ENCODE measurements at regions not wholly inside any gene's neighbourhood (a gene's known extent, or its start where the extent isn't known, plus 50 kb on each side); places are given as distances from the start of the nearest gene placed in this dataset.

DNA sequence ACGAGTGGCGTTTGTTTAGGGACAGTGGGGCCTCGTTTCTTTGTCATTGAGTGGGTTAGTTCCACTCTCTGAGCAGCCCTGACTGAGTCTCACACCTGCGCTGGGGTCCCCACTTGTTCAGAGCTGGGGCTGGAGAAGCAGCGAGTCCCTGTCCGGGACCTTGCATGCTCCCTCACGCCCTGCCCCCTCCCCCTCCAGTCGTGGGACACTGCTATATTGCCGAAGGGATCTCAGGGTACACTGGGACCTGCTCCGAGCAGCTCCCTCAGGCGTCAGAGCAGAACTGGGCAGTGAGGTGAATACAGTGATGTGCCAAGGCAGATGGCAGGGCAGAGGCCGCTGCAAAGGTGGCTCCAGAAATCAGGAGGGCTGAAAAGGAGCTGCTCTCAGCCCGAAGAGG, 59.9 kb upstream of the KLF13 start:
- H3K9me3 Mint-ChIP-seq = no peaks in the 10 kb centered on the region
- peak overlapping the region; percentile 19 for H3K4me3 Mint-ChIP-seq
- H3K27me3 Mint-ChIP-seq = no peaks in the 10 kb centered on the region
- peak; percentile 17 for ATAC-seq
- H3K4me1 Mint-ChIP-seq = peaks cover 75% of the 10 kb centered on the region
- H3K36me3 Mint-ChIP-seq = no peaks in the 10 kb centered on the region
- H3K27ac Mint-ChIP-seq = peak overlapping the region; percentile 97

GRCh38 chr15:31267161-31268107, 59.2 kb upstream of the KLF13 start:
- no peaks in the 10 kb centered on the region for H3K27me3 Mint-ChIP-seq
- ATAC-seq = no peak
- no peak overlapping the region for H3K4me3 Mint-ChIP-seq
- H3K4me1 Mint-ChIP-seq = peaks cover 72% of the 10 kb centered on the region
- H3K27ac Mint-ChIP-seq = peak overlapping the region; percentile 97
- H3K9me3 Mint-ChIP-seq = no peaks in the 10 kb centered on the region
- H3K36me3 Mint-ChIP-seq = no peaks in the 10 kb centered on the region

GRCh38 chr15:31268108-31268501, 58.5 kb upstream of the KLF13 start:
- Mint-ChIP-seq H3K27ac (peak overlapping the region; percentile 97), H3K4me3 (no peak overlapping the region), H3K36me3 (no peaks in the 10 kb centered on the region), H3K9me3 (no peaks in the 10 kb centered on the region), H3K27me3 (no peaks in the 10 kb centered on the region), H3K4me1 (peaks cover 72% of the 10 kb centered on the region)
- ATAC-seq = no peak

DNA sequence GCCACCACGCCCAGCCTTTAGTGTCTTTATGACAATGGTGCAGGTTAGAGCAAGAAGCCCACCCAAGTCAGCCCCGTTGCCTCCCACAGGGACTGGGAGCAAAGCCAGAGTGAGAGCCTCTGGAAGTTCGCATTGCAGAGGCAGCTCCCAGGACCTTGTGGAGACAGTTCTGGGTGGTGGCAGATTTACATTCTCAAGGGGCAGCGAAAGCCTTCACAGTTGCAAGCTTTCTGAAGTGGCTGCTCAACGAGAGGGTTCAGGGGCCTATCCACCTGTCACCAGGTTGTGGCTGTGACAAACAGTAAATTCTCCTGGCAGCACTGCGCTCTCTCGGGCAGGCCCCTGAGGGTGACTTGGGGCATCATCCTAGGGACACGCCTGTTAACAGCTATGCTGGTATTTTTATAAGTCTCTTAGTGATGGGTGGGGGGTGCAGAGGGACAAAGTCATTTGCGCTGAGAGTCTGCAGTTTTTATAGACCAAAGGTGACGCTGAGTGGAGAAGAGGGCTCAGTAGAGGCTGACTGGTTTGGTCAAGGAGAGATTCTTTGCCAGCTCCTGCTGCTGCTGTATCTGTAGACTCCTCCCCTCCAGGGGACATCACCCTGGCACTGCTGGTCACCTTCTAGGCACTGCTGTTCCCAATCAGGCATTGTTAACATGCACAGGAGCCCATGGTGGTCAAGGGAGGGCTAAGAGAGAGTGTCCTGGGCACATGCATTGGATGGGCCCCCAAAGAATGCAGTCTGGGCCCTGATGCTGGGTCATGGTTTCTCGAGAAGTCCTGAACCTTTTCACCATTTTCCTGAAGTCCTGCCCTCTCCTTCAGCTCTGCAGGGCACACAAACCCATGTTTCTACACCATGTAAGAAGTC, 57.5 kb upstream of the KLF13 start:
- no peak for ATAC-seq
- peaks cover 71% of the 10 kb centered on the region for H3K4me1 Mint-ChIP-seq
- no peak overlapping the region for H3K4me3 Mint-ChIP-seq
- H3K27ac Mint-ChIP-seq = peak overlapping the region; percentile 41
- H3K27me3 Mint-ChIP-seq = no peaks in the 10 kb centered on the region
- H3K36me3 Mint-ChIP-seq = no peaks in the 10 kb centered on the region
- H3K9me3 Mint-ChIP-seq = no peaks in the 10 kb centered on the region

DNA sequence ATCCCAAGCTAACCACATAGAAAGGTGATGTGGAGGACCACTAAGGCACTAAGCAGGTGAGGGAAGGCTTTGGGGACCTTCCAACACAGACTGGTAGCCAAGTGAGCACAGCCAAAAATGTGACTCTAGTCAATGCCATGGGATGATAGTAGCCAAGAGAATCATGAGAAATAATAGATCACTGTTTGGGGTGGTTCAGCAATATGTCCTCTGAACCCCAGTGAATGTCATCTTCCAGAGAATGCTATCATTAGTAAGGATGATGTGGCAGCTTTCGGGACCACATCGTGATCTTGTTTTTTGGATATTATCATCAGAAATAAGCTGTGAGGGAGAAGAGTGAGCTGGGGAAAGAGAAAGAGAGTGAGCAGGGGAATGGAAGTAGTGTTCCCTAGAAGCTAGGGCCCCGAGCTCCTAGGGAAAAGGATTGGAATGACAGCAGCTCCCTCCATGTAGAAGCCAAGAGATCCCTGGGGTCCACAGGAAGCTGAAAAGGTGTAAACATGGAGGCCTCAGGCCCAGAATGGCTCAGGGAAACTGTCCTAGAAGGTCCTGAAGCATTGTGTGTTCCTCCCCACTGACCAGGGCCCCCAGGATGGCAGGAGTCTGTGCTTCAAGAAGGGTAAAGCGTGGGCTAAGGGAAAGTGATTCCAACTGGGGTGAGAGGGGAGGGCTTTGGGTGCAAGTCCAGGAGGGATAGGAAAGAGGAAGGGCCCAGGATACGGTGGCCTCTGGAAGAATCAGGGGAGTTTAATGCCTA, 56.6 kb upstream of the KLF13 start:
- peaks cover 68% of the 10 kb centered on the region for H3K4me1 Mint-ChIP-seq

GRCh38 chr15:31270767-31271166, 55.9 kb upstream of the KLF13 start:
- Mint-ChIP-seq H3K4me3 (no peak overlapping the region), H3K9me3 (no peaks in the 10 kb centered on the region), H3K27me3 (no peaks in the 10 kb centered on the region), H3K36me3 (no peaks in the 10 kb centered on the region), H3K4me1 (peaks cover 61% of the 10 kb centered on the region), H3K27ac (peak overlapping the region; percentile 41)
- no peak for ATAC-seq

More for the DNA sequence above, 56.6 kb upstream of the KLF13 start:
- no peak for ATAC-seq
- no peaks in the 10 kb centered on the region for H3K36me3 Mint-ChIP-seq
- H3K9me3 Mint-ChIP-seq = no peaks in the 10 kb centered on the region
- H3K27ac Mint-ChIP-seq = peak overlapping the region; percentile 41
- no peaks in the 10 kb centered on the region for H3K27me3 Mint-ChIP-seq
- H3K4me3 Mint-ChIP-seq = no peak overlapping the region

- no peak overlapping the region for H3K4me3 Mint-ChIP-seq
- no peak for ATAC-seq
- peaks cover 56% of the 10 kb centered on the region for H3K4me1 Mint-ChIP-seq
- no peaks in the 10 kb centered on the region for H3K9me3 Mint-ChIP-seq
- no peaks in the 10 kb centered on the region for H3K36me3 Mint-ChIP-seq
- H3K27me3 Mint-ChIP-seq = no peaks in the 10 kb centered on the region
- peak overlapping the region; percentile 84 for H3K27ac Mint-ChIP-seq
These were observed 55.4 kb upstream of the KLF13 start for GRCh38 chr15:31271224-31271635.

- Mint-ChIP-seq H3K4me1 (peaks cover 49% of the 10 kb centered on the region), H3K4me3 (no peak overlapping the region), H3K9me3 (no peaks in the 10 kb centered on the region), H3K27ac (peak overlapping the region; percentile 84), H3K36me3 (no peaks in the 10 kb centered on the region), H3K27me3 (no peaks in the 10 kb centered on the region)
- ATAC-seq = no peak
These were observed 54.7 kb upstream of the KLF13 start for GRCh38 chr15:31271711-31272557.

DNA sequence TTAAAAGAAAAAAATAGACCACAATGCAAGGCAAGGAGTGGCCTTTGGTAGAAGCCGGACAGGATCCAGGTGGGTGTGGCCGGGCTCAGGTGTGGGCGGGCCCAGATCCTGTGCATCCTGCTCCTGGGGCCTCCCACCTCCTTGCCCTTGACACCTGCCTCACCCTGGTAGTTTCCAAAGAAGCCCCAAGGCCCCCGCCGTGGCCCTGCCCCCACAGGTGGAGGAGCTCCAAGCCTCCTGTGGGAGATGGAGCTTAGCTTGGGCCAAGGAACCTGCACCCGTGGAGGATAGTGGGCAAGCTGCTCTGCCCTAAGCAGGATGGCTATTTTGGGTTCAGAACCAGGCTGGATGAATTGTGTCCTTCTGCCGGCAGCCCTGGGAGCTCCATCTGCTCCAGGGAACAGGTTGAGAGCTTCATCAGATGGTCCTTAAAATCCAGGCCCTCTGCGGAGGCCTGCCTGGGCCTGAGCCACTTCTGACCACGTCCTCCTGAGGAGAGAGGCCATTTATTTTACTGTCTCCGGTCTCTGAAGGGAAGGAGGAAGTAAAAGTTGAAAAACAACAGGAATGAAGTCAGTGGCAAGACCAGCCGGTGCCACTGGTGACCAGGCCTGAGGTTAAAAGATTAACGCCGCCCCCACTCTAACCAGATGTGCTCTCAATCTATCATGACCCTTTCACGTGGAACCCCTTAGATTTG, 53.9 kb upstream of the KLF13 start:
- no peak for ATAC-seq
- no peaks in the 10 kb centered on the region for H3K9me3 Mint-ChIP-seq
- no peak overlapping the region for H3K4me3 Mint-ChIP-seq
- H3K36me3 Mint-ChIP-seq = no peaks in the 10 kb centered on the region
- peaks cover 42% of the 10 kb centered on the region for H3K4me1 Mint-ChIP-seq
- H3K27ac Mint-ChIP-seq = peak overlapping the region; percentile 84
- H3K27me3 Mint-ChIP-seq = no peaks in the 10 kb centered on the region

DNA sequence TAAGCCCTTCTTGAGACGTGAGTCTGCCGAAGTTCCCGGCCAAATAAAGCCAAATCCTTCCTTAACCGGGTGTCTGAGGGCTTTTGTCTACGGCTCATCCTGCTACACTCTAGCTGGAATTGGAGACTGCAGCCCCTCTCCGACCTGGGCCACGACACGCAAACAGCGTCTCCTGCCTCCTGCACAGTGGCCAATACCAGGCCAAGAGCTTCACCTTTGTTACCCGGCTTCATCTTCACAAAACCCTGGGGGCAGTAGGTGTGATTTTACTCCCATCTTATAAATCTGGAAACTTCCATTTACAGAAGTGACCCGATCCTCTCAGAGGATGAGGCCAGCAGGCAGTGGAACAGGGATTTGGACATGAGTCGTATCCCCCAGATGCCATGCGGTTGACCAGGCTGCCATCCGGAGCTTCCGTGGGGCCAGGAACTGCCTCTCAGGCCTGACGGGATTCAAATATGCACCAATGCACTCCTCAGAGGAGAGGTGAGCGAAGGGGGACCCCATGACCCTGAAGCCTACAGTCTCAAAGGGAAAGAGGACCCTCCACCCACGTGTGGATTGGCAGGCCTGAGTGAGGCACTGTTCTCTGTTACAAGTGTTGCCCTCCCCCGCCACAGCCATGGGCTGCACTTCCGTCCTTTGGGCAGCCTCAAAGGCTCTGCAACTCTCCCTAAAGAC, 53.2 kb upstream of the KLF13 start:
- no peak for ATAC-seq
- no peak overlapping the region for H3K4me3 Mint-ChIP-seq
- no peaks in the 10 kb centered on the region for H3K36me3 Mint-ChIP-seq
- H3K27me3 Mint-ChIP-seq = no peaks in the 10 kb centered on the region
- H3K4me1 Mint-ChIP-seq = peaks cover 35% of the 10 kb centered on the region
- peak overlapping the region; percentile 84 for H3K27ac Mint-ChIP-seq
- no peaks in the 10 kb centered on the region for H3K9me3 Mint-ChIP-seq

GRCh38 chr15:31274496-31275330, 51.9 kb upstream of the KLF13 start:
- no peaks in the 10 kb centered on the region for H3K36me3 Mint-ChIP-seq
- H3K9me3 Mint-ChIP-seq = no peaks in the 10 kb centered on the region
- H3K4me1 Mint-ChIP-seq = peaks cover 43% of the 10 kb centered on the region
- no peaks in the 10 kb centered on the region for H3K27me3 Mint-ChIP-seq
- no peak overlapping the region for H3K4me3 Mint-ChIP-seq
- H3K27ac Mint-ChIP-seq = peak overlapping the region; percentile 84
- ATAC-seq = no peak

GRCh38 chr15:31275331-31276262, 51.0 kb upstream of the KLF13 start:
- Mint-ChIP-seq H3K4me1 (peaks cover 39% of the 10 kb centered on the region), H3K4me3 (peak overlapping the region; percentile 5), H3K27me3 (no peaks in the 10 kb centered on the region), H3K9me3 (no peaks in the 10 kb centered on the region), H3K27ac (peak overlapping the region; percentile 84), H3K36me3 (no peaks in the 10 kb centered on the region)
- ATAC-seq = no peak
